Endothelial cell of umbilical vein (primary cell): ENCODE measurements at regions not wholly inside any gene's neighbourhood (a gene's known extent, or its start where the extent isn't known, plus 50 kb on each side); places are given as distances from the start of the nearest gene placed in this dataset.

Experiments used
- BruUV-seq: library from RNA; stranded (reverse); fragments of 400-500 nt; replicated peaks from 2 replicates; lab custom pipeline; 2021; lab: Mats Ljungman, UMichigan
- CTCF ChIA-PET: fragments of 300-600, 350-600 bp; sonication (Branson Sonifier 250); formaldehyde crosslinking; loops from one replicate; lab custom pipeline; 2021; ENCODE audit warnings: antibody characterized with exemption, inconsistent platforms; lab: Charles Lee
- POLR2A ChIA-PET: fragments of 300-600, 350-600 bp; sonication (Branson Sonifier 250); formaldehyde crosslinking; loops from one replicate; lab custom pipeline; 2021; ENCODE audit warnings: antibody characterized with exemption, inconsistent platforms; lab: Charles Lee
- DNase-seq: peaks from one replicate; pipeline ENCODE4 v3.0.0-alpha.2; 2011; ENCODE audit warnings: low read depth, low spot score
- FAIRE-seq: peaks from 2 replicates; lab custom pipeline; 2011; peaks lifted over from hg19 to GRCh38; lab: Jason Lieb, UNC
- H2AFZ ChIP-seq: 2 replicates; pipeline ENCODE4 v1.6.0; 2012; ENCODE audit warnings: low read depth, low read length, control low read depth, inconsistent platforms
- H3K27ac ChIP-seq: 2 replicates; pipeline ENCODE4 v1.5.1; 2011; ENCODE audit warnings: low read depth, mild to moderate bottlenecking, control low read depth, low read length, moderate library complexity; ENCODE audit not compliant: insufficient read depth
- H3K27me3 ChIP-seq, 2 experiments: 2 replicates each; pipeline versions ENCODE4 v1.6.0 to v1.6.1; 2011; ENCODE audit warnings: low read length in 2 of 2, mixed read lengths in 1 of 2; ENCODE audit not compliant: control insufficient read depth in 2 of 2, insufficient read depth in 2 of 2
- H3K36me3 ChIP-seq, 2 experiments: 2 replicates in 1 of 2; 3 replicates in 1 of 2; pipeline ENCODE4 v1.5.1; 2011; ENCODE audit warnings: low read length in 2 of 2, mild to moderate bottlenecking in 1 of 2, moderate library complexity in 1 of 2; ENCODE audit not compliant: control insufficient read depth in 2 of 2, insufficient read depth in 2 of 2; ENCODE audit errors: extremely low read depth in 1 of 2
- H3K4me1 ChIP-seq: 3 replicates; pipeline ENCODE4 v1.5.1; 2011; ENCODE audit warnings: mild to moderate bottlenecking, low read length; ENCODE audit not compliant: control insufficient read depth, insufficient read depth; ENCODE audit errors: extremely low read depth
- H3K4me2 ChIP-seq: 2 replicates; pipeline ENCODE4 v1.6.1; 2011; ENCODE audit warnings: low read length, control low read depth, mixed read lengths; ENCODE audit not compliant: insufficient read depth
- H3K4me3 ChIP-seq, 3 experiments: fragments of 200-600 bp in 1 of 3; sonication (generic), shearing (Covaris generic) in 1 of 3; replicated peaks in 1 of 3; 2 replicates each; pipeline ENCODE4 v1.5.1; 2011 to 2016; ENCODE audit warnings: control low read depth in 3 of 3, low read length in 3 of 3, mild to moderate bottlenecking in 2 of 3, inconsistent platforms in 1 of 3, low read depth in 1 of 3, moderate library complexity in 1 of 3; ENCODE audit not compliant: insufficient read depth in 1 of 3
- H3K79me2 ChIP-seq: 2 replicates; pipeline ENCODE4 v1.6.0; 2012; ENCODE audit warnings: low read length, inconsistent platforms; ENCODE audit not compliant: control insufficient read depth, insufficient read depth
- H3K9ac ChIP-seq: replicated peaks from 2 replicates; pipeline ENCODE3; 2011; ENCODE audit warnings: low read length, control low read depth; ENCODE audit not compliant: insufficient read depth; ENCODE audit errors: extremely low read depth
- H3K9me1 ChIP-seq: replicated peaks from 3 replicates; pipeline ENCODE4 v1.6.0; 2011; ENCODE audit warnings: mild to moderate bottlenecking, low read length; ENCODE audit not compliant: control insufficient read depth, insufficient read depth; ENCODE audit errors: extremely low read depth
- H3K9me3 ChIP-seq: replicated peaks from 2 replicates; pipeline ENCODE4 v1.5.1; 2012; ENCODE audit warnings: low read length, inconsistent platforms; ENCODE audit not compliant: control insufficient read depth, insufficient read depth
- H4K20me1 ChIP-seq: replicated peaks from 2 replicates; pipeline ENCODE3; 2011; ENCODE audit warnings: mild to moderate bottlenecking, low read length; ENCODE audit not compliant: control insufficient read depth, insufficient read depth; ENCODE audit errors: extremely low read depth
- CTCF ChIP-seq, 2 donors: IDR thresholded peaks; 1 replicate in 1 of 2; 2 replicates in 1 of 2; pipeline ENCODE4 v1.5.1; 2011; ENCODE audit warnings: low read length in 2 of 2, mild to moderate bottlenecking in 2 of 2, moderate library complexity in 2 of 2, control low read depth in 1 of 2, inconsistent platforms in 1 of 2, low read depth in 1 of 2; ENCODE audit not compliant: insufficient read depth in 1 of 2; ENCODE audit errors: extremely low read depth in 1 of 2
- EZH2 ChIP-seq: IDR thresholded peaks from 2 replicates; pipeline ENCODE4 v1.6.1; 2012; ENCODE audit warnings: borderline replicate concordance, low read depth, mild to moderate bottlenecking, moderate library complexity, low read length, inconsistent platforms; ENCODE audit not compliant: severe bottlenecking
- FOS ChIP-seq: IDR thresholded peaks from 2 replicates; pipeline ENCODE4 v1.6.1; 2011; ENCODE audit warnings: mild to moderate bottlenecking, low read length, moderate library complexity, borderline replicate concordance; ENCODE audit not compliant: insufficient read depth
- GATA2 ChIP-seq: IDR thresholded peaks from 2 replicates; pipeline ENCODE4 v1.7.0; 2011; ENCODE audit warnings: low read depth, mild to moderate bottlenecking, moderate library complexity, mixed read lengths, low read length; ENCODE audit not compliant: insufficient read length, insufficient read depth
- JUN ChIP-seq: IDR thresholded peaks from 2 replicates; pipeline ENCODE4 v1.6.1; 2011; ENCODE audit warnings: borderline replicate concordance, low read depth; ENCODE audit not compliant: insufficient read length, insufficient read depth
- MYC ChIP-seq: IDR thresholded peaks from one replicate; pipeline ENCODE4 v1.6.1; 2011; ENCODE audit warnings: mild to moderate bottlenecking, low read depth, low read length
- POLR2AphosphoS5 ChIP-seq: IDR thresholded peaks from 2 replicates; pipeline ENCODE4 v1.6.1; 2012; ENCODE audit warnings: low read depth, mild to moderate bottlenecking, control low read depth, low read length, moderate library complexity; ENCODE audit not compliant: insufficient read depth
- dilution Hi-C: fragments of 300-500 bp; cut with MboI; formaldehyde crosslinking; loops from one replicate; pipeline ENCODE4 v1.15.0; 2019; ENCODE audit warnings: low sequenced_read_pairs; ENCODE audit not compliant: extremely low pct_ligation_motif_present
- intact Hi-C: fragments of 100-400 bp; cut with micrococcal nuclease; formaldehyde crosslinking; loops from one replicate; pipeline ENCODE4 v1.10.0; 2022
- TF ChIP-seq, protein P1 (sequence below): IDR thresholded peaks from 2 replicates; pipeline ENCODE4 v1.6.1; 2011; ENCODE audit not compliant: insufficient read depth, insufficient read length

DNA sequence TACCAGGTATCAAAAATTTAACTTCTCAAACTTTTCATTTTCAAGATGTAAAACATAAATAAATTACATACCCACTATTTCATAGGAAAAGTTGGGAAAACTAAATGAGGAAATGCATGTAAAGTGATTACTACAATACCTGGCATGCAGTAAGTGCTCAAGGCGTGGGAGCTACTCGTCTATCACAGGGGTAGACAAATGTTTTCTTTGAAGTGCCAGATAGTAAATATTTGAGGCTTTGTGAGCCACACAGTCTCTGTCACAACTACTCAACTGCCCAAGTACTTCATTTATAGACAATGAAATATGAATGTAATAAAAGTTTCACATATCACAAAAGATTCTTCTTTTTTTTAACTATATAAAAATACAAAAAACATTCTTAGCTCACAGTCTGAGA lies 96.4 kb upstream of the PCGF5 start:
- dilution Hi-C loops = no loop called here
- Histone ChIP-seq H3K4me2 (no peak overlapping the region), H3K9ac (no peak overlapping the region), H3K9me1 (no peaks in the 10 kb centered on the region), H3K36me3 (no peaks in the 10 kb centered on the region), H3K79me2 (no peaks in the 10 kb centered on the region), H3K9me3 (no peaks in the 10 kb centered on the region), H4K20me1 (no peaks in the 10 kb centered on the region), H3K4me3 (no peak overlapping the region), H3K27ac (no peak overlapping the region), H2AFZ (no peak overlapping the region), H3K4me1 (no peaks in the 10 kb centered on the region), H3K27me3 (peaks cover 3 to 4% of the 10 kb centered on the region in 2 experiments)
- TF ChIP-seq, protein P1, sequence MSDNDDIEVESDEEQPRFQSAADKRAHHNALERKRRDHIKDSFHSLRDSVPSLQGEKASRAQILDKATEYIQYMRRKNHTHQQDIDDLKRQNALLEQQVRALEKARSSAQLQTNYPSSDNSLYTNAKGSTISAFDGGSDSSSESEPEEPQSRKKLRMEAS = no peak
- TF ChIP-seq EZH2 (no peak), POLR2AphosphoS5 (no peak), CTCF (IDR thresholded peaks at IDR 0.05; ENCODE audit: extremely low read depth in 1 of 2, insufficient read depth in 1 of 2, low read depth in 1 of 2, low read length in 2 of 2) (no peak), MYC (no peak), GATA2 (no peak), FOS (no peak), JUN (no peak)
- CTCF ChIA-PET = interaction anchor here (0.6 to 1.4 kb wide), 5 partner anchors 10 to 203 kb away, joined by 3 to 5 read pairs (median 3); partner anchors contain the start of gene ANKRD1
- BruUV-seq = no TSS peak
- no peak for FAIRE-seq
- POLR2A ChIA-PET = no interaction called here
- DNase-seq = no peak
- intact Hi-C loops = no loop called here
